ENCODE measurements at regions not wholly inside any gene's neighbourhood (a gene's known extent, or its start where the extent isn't known, plus 50 kb on each side); places are given as distances from the start of the nearest gene placed in this dataset.

DNA sequence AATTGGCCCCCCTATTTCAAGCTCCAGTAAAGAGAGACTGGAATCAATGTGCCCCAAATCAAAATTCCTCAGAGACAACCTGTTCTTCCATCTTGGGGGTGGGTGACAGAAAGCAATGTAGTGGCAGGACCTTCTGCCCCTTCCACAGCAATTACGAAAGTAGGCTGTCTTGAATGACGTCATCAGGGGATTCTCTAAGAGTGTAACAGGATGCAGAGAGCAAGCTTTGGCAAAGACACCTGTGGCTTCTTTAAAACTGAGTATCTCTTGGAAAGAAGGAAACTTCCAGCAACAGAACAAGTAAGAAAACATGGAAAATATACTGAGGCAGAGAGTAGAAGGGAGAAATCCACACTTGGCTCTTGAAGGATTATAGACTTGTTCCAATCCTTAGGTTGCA lies 247.6 kb upstream of the PDE4D start:
- 54 to 61% methylated on average over 2 of the region's 2 CpGs for WGBS, 2 donors
- intact Hi-C loops (cut with DNase I): no loop called here
- Histone ChIP-seq H3K9me3 (no peaks in the 10 kb centered on the region), H3K27me3 (no peaks in the 10 kb centered on the region), H3K4me3 (no peak overlapping the region), H3K36me3 (replicated peaks in 1 of 2; ENCODE audit: insufficient read depth in 1 of 2, low read depth in 2 of 2) (no peaks in the 10 kb centered on the region), H3K27ac (no peak overlapping the region), H3K4me1 (no peaks in the 10 kb centered on the region)
- TF ChIP-seq, protein P1, sequence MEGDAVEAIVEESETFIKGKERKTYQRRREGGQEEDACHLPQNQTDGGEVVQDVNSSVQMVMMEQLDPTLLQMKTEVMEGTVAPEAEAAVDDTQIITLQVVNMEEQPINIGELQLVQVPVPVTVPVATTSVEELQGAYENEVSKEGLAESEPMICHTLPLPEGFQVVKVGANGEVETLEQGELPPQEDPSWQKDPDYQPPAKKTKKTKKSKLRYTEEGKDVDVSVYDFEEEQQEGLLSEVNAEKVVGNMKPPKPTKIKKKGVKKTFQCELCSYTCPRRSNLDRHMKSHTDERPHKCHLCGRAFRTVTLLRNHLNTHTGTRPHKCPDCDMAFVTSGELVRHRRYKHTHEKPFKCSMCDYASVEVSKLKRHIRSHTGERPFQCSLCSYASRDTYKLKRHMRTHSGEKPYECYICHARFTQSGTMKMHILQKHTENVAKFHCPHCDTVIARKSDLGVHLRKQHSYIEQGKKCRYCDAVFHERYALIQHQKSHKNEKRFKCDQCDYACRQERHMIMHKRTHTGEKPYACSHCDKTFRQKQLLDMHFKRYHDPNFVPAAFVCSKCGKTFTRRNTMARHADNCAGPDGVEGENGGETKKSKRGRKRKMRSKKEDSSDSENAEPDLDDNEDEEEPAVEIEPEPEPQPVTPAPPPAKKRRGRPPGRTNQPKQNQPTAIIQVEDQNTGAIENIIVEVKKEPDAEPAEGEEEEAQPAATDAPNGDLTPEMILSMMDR (IDR thresholded peaks at IDR 0.05): no peak
- no peak for TF ChIP-seq POLR2A (IDR thresholded peaks at IDR 0.05)
- no peak for ATAC-seq
- DNase-seq: no peak

DNA sequence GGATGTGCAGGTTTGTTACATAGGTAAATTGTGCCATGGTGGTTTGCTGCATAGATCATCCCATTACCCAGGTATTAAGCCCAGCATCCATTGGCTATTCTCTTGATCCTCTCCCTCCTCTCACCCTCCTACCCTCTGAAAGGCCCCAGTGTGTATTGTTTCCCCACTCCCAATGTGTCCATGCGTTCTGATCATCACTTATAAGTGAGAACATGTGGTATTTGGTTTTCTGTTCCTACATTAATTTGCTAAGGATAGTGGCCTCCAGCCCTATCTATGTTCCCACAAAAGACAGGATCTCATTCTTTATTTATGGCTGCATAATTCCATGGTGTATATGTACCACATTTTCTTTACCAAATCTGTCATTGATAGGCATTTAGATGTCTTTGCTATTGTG lies 243.3 kb upstream of the PDE4D start:
- no peaks in the 10 kb centered on the region for H3K27me3 ChIP-seq
- ATAC-seq (no peak), DNase-seq (no peak)
- H3K4me3 ChIP-seq: no peak overlapping the region
- 0% methylated on average over 1 of the region's 1 CpG for WGBS, 2 donors
- intact Hi-C loops (cut with DNase I): no loop called here
- no peaks in the 10 kb centered on the region for H3K9me3 ChIP-seq
- no peaks in the 10 kb centered on the region for H3K4me1 ChIP-seq
- TF ChIP-seq, protein P1 (IDR thresholded peaks at IDR 0.05): no peak
- TF ChIP-seq POLR2A (IDR thresholded peaks at IDR 0.05): no peak
- no peak overlapping the region for H3K27ac ChIP-seq
- H3K36me3 ChIP-seq (replicated peaks in 1 of 2; ENCODE audit: insufficient read depth in 1 of 2, low read depth in 2 of 2): no peaks in the 10 kb centered on the region

DNA sequence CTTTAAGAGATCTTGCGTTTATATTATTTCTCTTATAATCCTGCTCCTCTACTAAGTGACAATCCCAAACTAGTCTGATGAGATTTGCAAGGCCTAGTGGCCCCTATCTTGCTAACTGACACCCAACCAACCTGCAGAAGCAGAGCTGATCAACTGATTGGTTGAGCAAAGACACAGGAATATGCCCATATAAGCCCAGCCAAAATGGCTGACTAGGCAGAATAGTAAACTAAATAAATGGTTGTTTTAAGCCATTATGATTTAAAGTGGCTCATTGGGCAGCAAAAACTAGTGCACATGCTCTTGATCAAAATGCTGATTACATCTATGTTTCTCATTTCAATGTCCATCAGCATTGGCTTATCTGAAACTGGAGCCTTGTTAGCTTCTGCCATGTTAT lies 238.0 kb upstream of the PDE4D start:
- no peak overlapping the region for H3K27ac ChIP-seq
- no peak overlapping the region for H3K4me3 ChIP-seq
- intact Hi-C loops (cut with DNase I): no loop called here
- H3K9me3 ChIP-seq: no peaks in the 10 kb centered on the region
- TF ChIP-seq POLR2A (IDR thresholded peaks at IDR 0.05): no peak
- TF ChIP-seq, protein P1 (IDR thresholded peaks at IDR 0.05): no peak
- DNase-seq (no peak), ATAC-seq (no peak)
- WGBS, 2 donors: 91 to 96% methylated on average over 1 of the region's 1 CpG
- no peaks in the 10 kb centered on the region for H3K36me3 ChIP-seq (replicated peaks in 1 of 2; ENCODE audit: insufficient read depth in 1 of 2, low read depth in 2 of 2)
- H3K4me1 ChIP-seq: no peaks in the 10 kb centered on the region
- H3K27me3 ChIP-seq: no peaks in the 10 kb centered on the region

DNA sequence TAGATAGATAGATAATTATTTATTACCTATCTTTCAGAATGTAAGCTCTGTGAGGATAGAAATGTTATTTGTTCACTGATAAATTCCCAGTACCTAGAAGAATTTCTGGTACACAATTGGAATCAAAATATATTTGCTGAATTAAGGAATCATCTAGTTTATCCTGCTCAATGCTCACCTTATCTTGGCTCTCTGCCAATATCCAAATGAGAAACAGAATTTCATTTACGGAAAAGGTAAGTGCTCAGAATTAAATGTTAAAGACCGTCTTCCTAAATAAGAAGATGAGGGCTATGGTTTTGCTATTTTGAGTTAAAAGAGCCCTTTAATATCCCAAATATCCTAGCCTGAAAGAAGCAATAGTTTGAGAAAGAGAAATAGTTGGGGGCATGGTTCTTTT lies 232.1 kb upstream of the PDE4D start:
- WGBS, 2 donors: 85 to 91% methylated on average over 2 of the region's 2 CpGs
- intact Hi-C loops (cut with DNase I): no loop called here
- TF ChIP-seq, protein P1 (IDR thresholded peaks at IDR 0.05): no peak
- no peak for TF ChIP-seq POLR2A (IDR thresholded peaks at IDR 0.05)

DNA sequence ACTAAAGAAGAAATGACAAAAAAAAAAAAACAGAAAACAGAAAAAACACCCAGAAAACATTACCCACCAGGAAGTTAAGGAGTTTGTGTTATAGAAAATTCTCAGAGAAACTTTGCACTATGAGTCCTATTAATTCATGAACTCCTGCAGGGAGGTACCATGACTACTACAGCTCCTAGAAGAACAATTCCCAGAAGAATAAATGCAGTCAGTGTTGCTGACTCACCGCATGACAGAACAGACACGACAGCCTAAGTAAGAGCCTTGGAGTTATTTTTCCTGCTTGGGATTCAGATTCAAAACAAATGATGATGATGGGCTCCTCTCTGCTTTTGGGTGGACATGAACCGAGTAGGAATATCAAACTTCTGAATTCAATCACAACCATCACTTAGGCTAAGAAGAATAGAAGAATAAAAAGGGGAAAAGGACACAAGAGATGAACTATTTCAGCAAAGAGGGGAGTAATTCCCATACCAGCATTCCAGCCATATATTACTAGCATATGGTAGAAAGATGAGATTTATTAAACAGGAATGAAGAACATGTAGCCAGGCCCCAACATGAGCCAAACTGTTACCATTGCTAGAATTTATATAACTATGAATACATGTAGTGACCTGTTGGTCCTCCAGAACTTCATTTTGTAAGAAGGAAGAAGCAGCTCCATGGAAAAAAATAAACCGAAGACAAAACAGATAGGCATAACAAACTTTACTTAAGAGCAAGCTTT lies 209.6 kb upstream of the PDE4D start:
- Histone ChIP-seq H3K36me3 (replicated peaks in 1 of 2; ENCODE audit: insufficient read depth in 1 of 2, low read depth in 2 of 2) (no peaks in the 10 kb centered on the region), H3K27me3 (no peaks in the 10 kb centered on the region), H3K4me3 (no peak overlapping the region), H3K4me1 (no peaks in the 10 kb centered on the region), H3K27ac (no peak overlapping the region), H3K9me3 (no peaks in the 10 kb centered on the region)
- intact Hi-C loops (cut with DNase I): no loop called here
- no peak for DNase-seq
- WGBS, 2 donors: 75 to 81% methylated on average over 4 of the region's 4 CpGs
- TF ChIP-seq, protein P1 (IDR thresholded peaks at IDR 0.05): no peak
- no peak for TF ChIP-seq POLR2A (IDR thresholded peaks at IDR 0.05)
- ATAC-seq: no peak

More for the DNA sequence above, 232.1 kb upstream of the PDE4D start:
- no peaks in the 10 kb centered on the region for H3K27me3 ChIP-seq
- ATAC-seq (no peak), DNase-seq (no peak)
- no peaks in the 10 kb centered on the region for H3K36me3 ChIP-seq (replicated peaks in 1 of 2; ENCODE audit: insufficient read depth in 1 of 2, low read depth in 2 of 2)
- H3K4me1 ChIP-seq: no peaks in the 10 kb centered on the region
- H3K4me3 ChIP-seq: no peak overlapping the region
- H3K27ac ChIP-seq: no peak overlapping the region
- H3K9me3 ChIP-seq: no peaks in the 10 kb centered on the region
